Medulla oblongata (tissue), 1 donor: ENCODE measurements at regions not wholly inside any gene's neighbourhood (a gene's known extent, or its start where the extent isn't known, plus 50 kb on each side); places are given as distances from the start of the nearest gene placed in this dataset.
"Not testable (repeated sequence)": the region's sequence is repeated elsewhere in the genome, so short reads cannot be mapped to it uniquely, and the experiment has no call there.

Experiments
- DNase-seq: peaks from one replicate; pipeline ENCODE4 v3.0.0-alpha.2; 2015; ENCODE audit errors: extremely low spot score

DNA sequence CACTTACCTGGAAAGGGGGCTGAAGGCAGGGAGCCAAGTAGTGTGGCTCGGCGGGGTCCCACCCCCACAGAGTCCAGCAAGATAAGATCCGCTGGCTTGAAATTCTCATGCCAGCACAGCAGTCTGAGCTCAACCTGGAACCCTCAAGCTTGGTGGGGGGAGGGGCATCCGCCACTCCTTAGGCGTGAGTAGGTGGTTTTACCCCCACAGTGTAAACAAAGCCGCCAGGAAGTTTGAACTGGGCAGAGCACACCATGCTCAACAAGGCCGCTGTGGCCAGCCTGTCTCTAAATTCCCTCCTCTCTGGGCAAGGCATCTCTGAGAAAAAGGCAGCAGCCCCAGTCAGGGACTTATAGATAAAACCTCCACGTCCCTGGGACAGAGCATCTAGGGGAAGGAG is 156.3 kb downstream of the KBTBD8 start:
- no peak for DNase-seq

DNA sequence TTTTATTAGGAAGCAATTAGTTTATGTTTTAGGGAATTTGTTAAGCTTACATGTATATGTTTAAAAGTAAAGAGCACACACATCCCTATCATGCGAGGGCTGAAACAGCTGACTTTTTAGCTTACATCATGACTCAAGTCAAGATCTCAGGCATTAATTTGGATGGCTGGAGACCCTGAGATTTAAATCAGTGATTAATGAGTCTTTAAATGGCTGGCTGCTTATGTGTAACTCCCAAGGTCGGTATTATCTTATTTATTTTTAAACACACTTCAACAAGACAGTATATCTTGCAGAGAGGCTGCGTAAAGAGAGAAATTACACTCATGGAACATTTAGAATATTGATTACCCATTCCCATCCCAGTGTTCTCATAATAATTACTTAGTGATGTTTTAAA is 169.4 kb downstream of the KBTBD8 start:
- no peak for DNase-seq

DNA sequence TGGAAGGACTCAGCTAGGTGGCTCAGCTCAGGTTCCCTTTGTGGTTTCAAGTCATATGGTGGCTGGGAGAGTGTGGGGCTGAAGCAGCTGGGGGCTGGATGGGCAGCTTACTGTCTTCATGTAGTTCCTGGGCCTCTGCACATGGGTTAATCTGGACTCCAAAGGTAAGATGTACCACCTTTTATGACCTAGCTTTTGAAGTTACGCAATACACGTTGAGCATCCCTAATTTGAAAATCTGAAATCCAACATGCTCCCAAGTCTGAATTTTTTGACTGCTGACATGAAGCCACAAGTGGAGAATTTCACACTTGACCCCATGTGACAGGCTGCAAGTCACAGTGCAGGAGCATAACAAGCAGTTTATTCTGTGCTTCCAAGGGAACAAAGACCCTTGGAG is 173.7 kb downstream of the KBTBD8 start:
- DNase-seq, result no peak

DNA sequence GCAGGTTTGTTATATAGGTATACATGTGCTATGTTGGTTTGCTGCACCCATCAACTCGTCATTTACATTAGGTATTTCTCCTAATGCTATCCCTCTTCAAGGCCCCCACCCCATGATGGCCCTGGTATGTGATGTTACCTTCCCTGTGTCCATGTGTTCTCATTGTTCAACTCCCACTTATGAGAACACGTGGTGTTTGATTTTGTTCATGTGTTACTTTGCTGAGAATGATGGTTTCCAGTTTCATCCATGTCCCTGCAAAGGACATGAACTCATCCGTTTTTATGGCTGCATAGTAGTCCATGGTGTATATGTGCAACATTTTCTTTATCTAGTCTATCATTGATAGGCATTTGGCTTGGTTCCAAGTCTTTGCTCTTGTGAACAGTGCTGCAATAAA is 175.0 kb downstream of the KBTBD8 start:
- not testable (repeated sequence) for DNase-seq

DNA sequence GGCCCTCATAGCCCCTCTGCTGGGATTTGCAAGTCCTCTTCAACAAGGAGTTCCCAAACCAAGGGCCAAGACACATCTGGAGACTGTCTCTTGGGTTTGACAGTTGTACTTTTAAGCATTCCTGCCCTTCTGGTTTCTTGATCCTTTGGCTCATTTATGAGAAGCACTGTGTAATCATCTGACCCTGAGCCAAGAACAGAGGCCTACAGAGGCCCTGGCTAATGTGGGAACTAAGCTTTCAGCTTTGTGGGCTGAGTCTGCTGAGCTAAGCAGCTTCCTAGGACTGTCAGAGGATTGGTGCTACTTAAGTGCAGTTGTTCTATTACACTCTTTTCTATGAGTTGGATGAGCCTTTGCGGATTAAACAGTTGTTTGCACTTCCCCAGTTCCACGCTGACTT is 178.3 kb downstream of the KBTBD8 start:
- DNase-seq, result peak; percentile 4

DNA sequence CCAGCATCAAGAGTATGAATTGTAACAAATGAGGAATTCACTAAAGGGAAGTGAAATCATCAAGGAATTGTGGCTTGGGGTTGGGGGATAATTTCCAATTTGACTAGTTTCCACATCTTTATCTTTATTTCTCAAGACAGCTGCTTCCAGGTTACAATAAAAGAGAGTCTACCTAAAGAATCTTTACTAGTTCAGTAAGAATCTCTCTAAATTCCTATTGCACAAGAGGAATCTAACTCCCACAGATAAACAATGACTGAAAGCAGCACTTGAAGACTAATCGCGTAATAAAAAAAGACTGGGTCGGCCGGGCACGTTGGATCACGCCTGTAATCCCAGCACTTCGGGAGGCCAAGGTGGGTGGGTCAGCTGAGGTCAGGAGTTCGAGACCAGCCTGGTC is 194.4 kb downstream of the KBTBD8 start:
- DNase-seq, result no peak

DNA sequence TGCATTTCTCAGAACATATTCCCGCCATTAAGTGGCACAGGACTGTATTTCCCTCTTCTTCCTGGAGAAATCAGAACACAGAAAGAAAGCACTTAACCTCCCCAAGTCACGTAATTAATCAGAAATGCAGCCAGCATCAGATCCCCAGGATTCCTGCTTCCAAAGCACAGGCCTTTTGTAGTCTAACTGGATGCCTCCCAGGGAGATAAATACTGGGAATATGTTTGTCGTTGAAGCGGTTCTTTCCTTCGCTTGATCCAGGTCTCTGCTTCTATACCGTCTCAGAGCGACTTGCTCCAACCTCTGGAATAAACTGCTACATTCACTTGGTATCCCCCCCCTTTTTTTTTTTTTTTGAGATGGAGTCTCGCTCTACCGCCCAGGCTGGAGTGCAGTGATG is 198.6 kb downstream of the KBTBD8 start:
- no peak for DNase-seq

DNA sequence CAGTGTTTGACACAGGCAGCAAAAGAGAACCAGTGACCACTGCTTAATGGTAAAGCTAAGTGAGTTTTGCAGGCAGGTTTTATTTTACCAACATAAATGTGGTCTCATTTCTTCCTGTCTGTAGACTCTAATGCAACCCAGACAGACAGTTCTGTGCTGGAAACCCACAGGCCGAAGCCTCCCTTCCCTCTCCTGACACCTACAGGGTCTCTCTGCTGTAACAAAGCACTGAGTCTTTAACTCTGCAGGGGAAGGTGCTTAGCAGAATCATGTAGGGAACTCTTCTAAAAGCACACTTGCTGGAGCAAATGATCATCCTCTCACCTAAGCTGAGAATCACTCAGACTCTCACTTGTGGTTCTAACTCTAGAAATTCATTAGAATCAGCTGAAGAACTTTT is 200.3 kb downstream of the KBTBD8 start:
- no peak for DNase-seq

DNA sequence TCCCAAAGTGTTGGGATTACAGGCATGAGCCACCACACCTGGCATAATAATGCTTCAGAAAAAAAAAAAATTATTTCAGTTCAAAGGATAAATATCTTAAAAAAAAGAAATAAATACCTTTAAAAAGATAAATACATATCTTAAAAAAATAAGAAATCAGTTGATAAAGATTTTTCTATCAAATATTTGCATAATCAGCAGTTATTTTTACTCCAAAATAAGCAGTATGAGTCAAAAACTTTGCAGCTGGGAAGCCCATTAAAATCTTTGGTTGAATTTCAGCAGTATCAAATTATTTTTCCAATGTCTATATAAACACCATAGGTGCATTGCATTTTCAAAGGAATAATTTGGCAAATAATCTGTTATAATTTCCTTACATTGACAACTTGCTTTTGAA is 202.5 kb downstream of the KBTBD8 start:
- no peak for DNase-seq

DNA sequence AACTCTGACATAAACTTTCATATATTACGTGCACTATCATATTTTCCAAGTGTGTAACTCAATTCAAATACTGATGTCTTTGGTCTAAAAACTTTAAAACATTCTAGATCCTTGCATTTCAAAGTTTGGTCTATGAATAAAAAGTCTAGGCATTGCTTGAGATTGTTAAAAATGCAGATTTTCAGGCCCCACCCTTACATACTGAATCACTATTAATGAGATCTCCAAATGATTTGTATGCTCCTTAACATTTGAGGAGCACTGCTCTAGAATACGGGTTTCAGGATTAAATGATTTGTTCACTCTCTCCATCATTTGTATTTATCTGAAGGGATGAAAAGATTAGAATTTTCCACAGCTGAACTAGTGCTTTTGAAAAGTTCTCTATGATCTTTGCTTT is 202.9 kb downstream of the KBTBD8 start:
- DNase-seq, result no peak

DNA sequence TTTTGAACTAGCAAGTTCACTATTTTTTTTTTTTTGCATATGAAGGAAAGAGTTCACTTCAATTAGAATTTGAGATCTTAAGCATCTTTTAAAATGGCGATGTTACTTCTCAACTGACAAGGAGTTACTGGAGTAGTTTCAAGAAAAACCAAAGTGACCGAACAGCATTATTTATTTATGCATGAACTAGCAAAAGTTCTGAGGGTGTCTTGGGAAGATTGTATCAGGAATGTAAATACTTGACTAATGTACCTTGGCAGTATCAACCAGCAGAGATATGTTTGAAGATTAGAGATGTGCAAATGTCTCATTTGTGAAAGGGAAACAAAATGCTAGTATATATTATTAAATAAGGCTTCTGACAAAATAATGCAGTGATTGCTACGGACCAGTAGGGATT is 203.9 kb downstream of the KBTBD8 start:
- no peak for DNase-seq

DNA sequence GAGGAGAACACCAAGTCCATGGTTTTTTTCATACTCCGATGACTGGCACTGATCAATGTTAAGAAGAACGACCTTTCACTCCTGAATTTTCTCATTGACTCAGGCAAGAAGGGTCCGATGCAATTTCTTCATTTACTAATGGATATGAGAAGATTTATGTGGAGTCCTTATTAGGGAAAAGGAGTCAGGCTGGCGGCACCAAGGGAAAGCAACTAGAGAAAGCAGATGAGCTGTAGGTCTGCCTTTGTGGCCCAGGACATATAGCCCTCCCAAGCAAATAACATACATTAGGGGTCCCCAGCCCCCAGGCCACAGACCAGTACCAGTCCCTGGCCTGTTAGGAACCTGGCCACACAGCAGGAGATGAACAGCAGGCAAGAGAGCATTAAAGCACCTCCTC is 206.8 kb downstream of the KBTBD8 start:
- no peak for DNase-seq

DNA sequence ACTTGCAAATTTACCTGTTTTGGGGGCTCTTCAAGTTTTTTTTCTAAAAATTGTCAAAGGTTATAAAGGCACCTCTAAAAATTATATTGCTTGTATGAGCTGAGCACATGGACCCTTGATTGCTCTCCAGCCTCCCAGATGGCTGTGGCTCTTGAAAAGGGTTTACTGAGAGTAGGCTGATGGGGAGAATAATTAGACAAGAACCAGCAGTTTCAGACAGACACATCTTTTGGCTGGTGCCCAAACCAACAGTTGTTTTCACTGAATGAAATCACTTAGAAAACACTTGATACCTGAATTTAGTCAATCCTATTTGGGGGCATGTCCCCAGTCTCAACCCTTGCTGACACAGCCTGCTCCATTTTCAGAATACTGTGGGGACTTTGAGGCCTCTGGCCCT is 217.6 kb downstream of the KBTBD8 start:
- no peak for DNase-seq

DNA sequence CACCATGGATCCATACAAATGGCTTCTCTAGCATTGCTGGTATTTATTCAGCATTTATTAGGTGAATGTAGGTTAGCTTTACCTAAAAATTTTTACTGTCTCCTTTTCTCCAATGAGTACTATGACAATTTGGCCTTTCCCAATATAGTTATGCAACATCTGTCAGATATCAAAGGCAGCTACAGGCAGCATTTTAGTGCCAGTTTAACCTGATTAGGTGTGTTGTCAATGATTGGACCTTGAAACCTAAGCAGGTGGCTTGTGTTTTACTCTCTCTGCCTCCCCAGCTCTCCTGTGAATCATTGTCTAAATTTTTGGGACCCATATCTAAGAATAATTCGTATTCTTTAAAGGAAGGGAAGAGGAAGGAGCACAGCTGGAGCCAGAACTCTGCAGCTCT is 228.9 kb downstream of the KBTBD8 start:
- no peak for DNase-seq

DNA sequence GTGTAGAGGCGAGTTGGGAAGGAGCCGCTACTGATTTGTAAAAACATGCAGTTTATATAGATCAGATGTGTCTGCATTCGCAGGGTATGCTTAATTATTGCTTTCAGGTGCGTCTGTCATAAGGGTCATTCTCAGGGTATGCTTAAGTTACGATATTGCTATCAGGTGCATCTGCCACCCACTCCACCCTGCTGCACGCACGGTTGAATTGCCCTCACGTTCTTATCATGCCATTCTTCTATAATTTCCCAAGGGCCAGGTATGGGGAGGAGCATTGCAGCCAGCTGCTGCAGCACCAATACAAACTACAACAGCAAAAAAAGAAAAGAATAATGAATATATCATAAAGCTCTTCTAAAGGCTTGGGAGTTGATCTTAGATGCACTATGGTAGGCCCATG is 230.0 kb downstream of the KBTBD8 start:
- DNase-seq, result no peak

DNA sequence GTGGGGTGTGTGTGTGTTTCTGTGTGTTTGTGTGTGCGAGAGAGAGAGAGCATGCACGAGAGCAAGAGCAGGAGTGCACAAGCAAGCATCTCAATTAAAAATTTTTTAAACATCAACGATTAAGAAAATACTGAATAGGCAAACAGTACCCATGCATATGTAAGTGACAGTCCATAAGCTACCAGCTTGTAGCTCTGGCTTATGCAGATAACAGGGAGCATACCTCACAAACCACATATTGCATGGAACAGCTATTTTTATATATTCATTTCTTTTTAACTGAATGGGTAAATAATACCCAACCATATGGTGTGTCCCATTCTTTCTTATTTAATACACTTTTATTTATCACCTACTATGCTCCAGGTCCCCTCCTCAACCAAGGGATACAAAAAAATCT is 234.5 kb downstream of the KBTBD8 start:
- no peak for DNase-seq

DNA sequence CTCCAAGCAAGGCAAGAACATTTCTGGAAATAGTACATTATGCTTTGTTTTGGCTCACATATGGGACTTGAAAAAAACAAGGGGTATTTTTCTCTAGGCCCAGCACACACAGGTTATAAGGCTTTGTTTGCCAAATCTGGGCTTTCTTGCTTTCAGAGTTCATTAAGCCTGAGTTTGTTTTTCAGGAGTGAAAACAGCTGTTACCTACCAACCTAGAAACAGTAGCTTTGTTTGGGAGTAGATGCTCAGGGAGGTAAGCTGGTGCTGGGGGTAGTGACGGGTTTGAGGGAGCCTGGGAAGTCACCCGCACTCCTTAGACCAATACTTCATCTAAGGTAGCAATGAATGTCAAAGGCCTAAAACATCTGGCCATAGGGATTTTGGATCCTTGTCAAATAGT is 241.2 kb downstream of the KBTBD8 start:
- DNase-seq, result no peak

DNA sequence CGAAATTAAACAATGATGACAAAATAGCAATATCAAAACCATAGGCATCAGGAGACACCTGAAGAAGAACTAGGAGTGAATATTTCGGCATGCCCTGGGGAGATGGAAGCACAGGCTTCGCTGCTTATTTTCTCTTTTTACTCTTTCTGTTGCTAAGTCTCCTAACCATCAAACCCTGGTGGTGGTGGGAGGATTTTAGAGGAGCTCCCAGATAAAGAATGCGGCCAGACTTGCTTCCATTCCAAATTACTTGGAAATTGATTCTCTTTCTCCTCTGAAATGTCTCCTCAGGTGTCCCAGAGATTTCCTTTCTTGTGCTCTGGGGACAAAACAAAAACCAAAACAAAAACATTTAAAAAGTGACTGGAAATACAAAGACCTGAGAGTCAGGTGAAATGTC is 243.0 kb downstream of the KBTBD8 start:
- DNase-seq, result no peak

DNA sequence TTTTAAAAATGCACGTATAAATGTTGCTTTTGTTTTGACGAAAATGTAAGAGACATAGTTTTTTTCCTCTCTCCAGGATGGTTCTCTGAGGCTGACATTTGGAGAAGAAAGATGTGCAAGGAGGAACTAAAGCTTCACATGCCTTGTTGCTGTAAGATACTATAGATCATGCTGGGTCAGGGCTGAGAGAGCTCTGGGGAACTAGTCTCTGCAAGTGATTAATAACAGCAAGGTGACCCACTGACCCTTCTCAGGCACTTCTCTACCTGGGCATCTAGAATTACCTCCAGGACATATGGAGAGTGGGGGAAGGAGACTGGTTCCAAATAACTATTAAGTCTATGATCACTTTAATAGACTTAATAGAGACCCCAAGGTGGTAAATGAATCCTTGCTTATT is 246.0 kb downstream of the KBTBD8 start:
- DNase-seq, result no peak

DNA sequence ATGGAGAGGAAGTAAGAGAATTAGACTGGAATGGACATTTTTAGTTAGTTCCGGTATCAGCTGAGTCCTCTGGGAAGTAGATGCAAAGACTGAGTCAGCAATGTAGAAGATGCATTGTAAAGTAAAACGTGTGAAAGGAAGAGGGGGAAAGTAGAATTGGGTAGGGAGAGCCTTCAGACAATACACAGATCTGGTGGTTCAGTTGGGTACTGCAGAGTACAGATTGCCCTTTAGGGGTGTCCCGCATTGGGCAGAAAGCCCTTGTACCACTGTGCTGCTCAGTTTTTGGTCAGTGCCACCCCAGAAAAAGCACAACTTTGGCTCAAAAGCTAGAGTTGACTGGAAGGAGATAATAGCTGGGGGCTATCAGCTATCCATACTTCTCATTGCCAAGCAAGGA is 247.4 kb downstream of the KBTBD8 start:
- no peak for DNase-seq

DNA sequence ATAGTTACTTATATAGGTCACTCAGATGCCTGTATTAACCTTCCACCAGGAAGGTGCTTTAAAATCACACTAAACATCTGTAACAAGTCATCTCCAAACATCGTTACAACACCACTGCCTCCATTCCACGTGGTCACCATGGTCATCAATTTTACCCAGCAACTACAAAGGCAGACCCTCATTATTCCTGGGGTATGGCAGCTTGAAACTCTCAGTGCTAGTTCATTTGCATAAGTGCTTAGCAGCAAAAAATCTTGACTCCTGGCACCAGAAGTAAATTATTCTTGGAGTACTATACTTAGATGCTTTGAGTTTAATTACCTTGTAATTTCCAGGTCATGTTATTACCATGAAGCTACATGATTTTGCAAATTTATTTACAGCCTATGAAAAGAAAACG is 250.6 kb downstream of the KBTBD8 start:
- DNase-seq, result no peak

DNA sequence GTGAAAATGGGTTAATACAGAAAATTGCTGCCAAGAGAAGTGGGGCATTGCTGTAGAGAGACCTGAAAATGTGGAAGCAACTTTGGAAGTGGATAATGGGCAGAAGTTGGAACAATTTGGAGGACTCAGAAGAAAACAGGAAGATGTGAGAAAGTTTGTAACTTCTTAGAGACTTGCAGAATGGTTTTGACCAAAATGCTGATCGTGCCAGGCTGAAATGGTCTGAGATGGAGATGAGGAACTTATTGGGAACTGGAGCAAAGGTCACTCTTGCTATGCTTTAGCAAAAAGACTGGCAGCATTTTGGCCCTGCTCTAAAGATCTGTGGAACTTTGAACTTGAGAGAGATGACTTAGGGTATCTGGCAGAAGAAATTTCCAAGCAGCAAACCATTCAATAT is 254.8 kb downstream of the KBTBD8 start:
- peak; percentile 48 for DNase-seq

DNA sequence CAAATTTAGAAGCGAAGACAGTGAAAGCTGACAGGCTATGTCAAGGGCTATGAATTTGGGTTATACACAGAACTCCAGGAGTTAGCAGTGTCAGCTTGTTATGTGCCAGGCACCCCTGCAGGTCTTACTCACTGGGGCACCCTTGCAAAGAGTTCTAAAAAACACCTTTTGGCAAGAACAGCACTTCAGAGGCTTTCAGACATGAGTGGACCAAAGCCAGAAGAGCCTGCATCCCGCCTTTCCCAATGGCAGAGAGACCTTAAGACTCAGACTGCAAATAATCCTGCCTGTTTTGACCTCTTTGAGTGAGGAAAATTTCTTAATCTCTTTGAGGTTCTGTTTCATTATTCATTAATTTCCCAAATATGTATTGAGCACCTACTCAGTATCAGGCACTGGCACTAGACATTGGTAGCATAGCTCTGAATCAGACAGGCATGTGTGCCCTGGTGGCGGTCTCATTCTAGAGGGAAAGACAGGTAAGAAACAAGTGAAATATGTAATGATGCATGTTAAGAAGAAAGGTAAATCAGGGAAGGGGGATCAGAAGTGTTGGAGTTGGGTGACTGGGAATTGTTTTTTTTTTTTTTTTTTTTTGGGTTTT is 280.0 kb downstream of the KBTBD8 start:
- no peak for DNase-seq

DNA sequence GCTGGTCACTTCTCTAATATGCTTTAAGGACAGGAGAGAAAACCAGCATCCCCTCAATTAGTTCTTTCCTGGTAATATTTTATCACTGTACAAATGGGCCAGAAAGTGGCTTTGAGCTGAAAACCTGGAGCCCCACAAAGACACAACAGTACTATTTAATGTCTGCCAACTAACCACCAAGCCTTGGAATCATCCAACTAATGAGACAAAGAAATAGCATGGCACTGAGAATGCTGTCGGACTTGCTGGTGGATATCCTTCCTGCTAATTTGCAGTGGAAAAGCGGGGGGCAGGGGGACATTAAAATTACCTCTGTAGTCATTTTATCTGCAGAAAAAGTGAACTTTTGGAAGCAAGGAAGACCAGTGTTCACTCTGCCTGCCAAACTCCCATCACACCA is 288.5 kb downstream of the KBTBD8 start:
- no peak for DNase-seq
